Stimulated activated CD4-positive, alpha-beta T cell treated with anti-CD3 and anti-CD28 coated beads, TNF-alpha, amount 100 ng/mL, for 4 hours (primary cell): ENCODE measurements at regions not wholly inside any gene's neighbourhood (a gene's known extent, or its start where the extent isn't known, plus 50 kb on each side); places are given as distances from the start of the nearest gene placed in this dataset.
"Not testable (repeated sequence)": the region's sequence is repeated elsewhere in the genome, so short reads cannot be mapped to it uniquely, and the experiment has no call there.

ENCODE experiments used
- DNase-seq, 3 experiments: peaks; one replicate each; pipeline ENCODE4 v3.0.0-alpha.2; 2020; ENCODE audit warnings: low read depth in 3 of 3

DNA sequence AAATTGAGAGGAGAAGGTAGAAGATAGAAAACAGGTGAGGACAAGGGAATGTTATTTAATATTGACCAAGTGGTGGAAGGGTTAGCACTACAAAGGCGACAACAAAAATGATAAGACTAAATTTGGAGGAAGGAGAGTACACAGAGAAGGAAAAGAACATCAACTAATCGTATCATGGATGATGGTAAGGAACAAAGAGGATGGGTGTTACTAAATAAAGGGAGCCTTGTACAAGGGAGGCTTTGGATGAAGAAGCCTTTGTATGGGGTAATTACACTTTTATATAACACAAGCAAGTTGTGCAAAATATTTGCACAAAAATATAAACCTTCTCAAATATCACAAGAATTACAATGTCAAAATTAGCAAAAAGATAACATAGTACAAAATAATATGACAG, 125.7 kb downstream of the ZNF608 start:
- DNase-seq = no peak

GRCh38 chr5:124619121-124619520, 127.3 kb downstream of the ZNF608 start:
- no peak for DNase-seq

GRCh38 chr5:124617787-124618186, 128.7 kb downstream of the ZNF608 start:
- DNase-seq = no peak

DNA sequence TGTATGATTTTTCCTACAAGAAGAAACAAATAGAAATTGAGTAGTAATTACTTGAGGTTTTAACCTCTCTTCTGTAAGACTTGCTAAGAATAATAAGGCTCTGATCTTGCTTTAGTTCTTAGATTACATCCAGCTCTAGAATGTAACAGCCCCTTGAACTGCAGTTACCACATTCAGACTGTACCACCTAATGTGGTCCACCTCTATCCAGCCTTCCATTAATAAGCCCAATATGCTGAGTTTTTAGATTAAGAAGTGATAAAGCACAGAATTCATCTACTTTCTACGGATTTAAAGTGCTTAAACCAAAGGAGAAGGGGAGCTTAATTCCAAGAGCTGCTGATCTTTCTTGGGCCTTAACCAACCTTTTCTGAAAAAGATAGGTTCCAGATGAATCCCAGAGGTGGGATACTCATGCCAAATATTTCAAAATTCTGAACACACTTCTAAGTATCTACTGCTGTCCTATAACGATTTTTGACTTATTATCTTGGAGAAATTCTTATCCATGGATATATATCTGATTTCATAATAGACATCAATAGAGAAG, 131.5 kb downstream of the ZNF608 start:
- DNase-seq = no peak

DNA sequence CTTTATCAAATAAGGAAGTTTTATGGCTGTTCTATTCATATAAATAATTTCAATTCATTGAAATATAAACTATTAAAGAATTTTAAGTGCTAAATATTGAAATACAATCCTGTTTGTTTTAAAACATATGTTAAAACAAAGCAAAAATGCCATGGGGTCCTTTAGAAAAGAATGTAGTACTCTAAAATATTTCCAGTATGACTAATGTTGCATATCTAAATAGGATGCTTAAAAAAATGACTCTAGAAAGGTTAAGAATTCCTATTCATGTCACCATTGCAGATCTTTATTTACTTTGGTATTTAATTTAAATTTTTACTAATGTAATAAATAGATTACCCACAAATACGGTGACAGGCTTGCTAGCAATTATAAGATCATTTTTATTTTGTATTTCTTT, 132.3 kb downstream of the ZNF608 start:
- DNase-seq = no peak

- no peak for DNase-seq
Observed at GRCh38 chr5:124613273-124613953, 133.0 kb downstream of the ZNF608 start.

DNA sequence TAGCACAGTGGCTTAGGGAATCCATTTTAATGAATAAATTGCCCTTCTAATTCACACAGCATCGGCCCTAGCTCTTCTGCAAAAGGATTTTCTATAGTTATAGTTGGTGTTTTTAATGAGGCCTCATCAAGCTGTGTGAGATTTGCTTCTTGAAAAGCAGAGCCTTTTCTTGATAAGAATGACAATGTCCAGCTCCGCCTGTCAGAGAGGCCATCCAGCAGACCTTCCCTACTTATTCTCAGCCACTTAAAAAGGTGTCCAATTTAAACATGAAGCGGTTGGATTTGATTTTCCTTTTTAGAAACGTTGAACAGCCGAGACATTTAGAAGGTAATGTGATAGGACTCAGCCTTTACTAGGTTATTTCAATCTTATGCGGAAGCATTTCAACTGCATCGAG, 134.4 kb downstream of the ZNF608 start:
- DNase-seq = no peak

GRCh38 chr5:124611262-124611661, 135.2 kb downstream of the ZNF608 start:
- DNase-seq = not testable (repeated sequence)

DNA sequence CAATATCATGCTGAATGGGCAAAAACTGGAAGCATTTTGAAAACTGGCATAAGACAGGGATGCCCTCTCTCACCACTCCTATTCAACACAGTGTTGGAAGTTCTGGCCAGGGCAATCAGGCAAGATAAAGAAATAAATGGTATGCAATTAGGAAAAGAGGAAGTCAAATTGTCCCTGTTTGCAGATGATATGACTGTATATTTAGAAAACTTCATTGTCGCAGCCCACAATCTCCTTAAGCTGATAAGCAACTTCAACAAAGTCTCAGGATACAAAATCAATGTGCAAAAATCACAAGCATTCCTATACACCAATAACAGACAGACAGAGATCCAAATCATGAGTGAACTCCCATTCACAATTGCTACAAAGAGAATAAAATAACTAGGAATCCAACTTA, 136.8 kb downstream of the ZNF608 start:
- DNase-seq = not testable (repeated sequence)

GRCh38 chr5:124606543-124606942, 139.9 kb downstream of the ZNF608 start:
- no peak for DNase-seq

GRCh38 chr5:124606093-124606492, 140.3 kb downstream of the ZNF608 start:
- DNase-seq = no peak

GRCh38 chr5:124605541-124605940, 140.9 kb downstream of the ZNF608 start:
- no peak for DNase-seq

- no peak for DNase-seq
Observed at GRCh38 chr5:124604419-124604818, 142.0 kb downstream of the ZNF608 start.

- DNase-seq = no peak
Observed at GRCh38 chr5:124602925-124603650, 143.4 kb downstream of the ZNF608 start.

- no peak for DNase-seq
Observed at GRCh38 chr5:124599028-124599973, 147.1 kb downstream of the ZNF608 start.

DNA sequence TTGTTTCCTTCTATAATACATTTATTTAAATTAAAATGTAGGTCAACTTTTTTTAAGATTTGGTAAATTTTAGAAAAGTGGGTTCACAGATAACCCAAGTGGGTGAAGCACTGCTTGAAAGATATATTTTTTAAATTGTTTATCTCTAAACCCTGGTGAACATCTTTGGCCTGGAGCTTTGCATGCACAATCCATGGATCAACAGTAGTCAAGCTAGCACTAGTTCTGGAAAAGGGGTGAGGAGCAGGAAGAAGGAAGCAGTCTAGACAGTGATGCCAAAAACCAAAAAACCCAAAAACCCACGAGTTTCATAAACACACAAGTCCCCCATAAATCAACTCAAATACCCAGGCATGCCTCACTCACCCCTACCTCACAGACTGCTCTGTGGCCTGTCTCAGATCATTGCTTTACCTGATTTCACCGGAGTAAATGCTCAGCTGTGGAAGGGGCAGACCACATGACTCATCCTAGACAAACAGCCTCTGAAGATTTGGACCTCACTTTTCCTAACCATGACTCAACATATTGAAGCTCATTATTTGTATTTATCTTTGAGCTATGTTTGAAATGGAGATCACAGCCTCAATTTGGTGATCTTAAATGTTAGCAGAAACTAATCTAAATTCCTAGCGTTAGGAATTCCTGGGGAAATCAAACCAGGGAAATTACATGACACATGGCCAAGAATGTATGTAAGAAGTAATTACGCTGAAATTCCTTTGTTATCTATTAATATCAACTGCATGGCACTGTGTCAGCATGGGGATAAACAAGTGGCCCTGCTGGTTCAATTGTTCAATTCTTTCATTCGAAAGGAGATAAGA, 149.6 kb downstream of the ZNF608 start:
- DNase-seq = no peak

DNA sequence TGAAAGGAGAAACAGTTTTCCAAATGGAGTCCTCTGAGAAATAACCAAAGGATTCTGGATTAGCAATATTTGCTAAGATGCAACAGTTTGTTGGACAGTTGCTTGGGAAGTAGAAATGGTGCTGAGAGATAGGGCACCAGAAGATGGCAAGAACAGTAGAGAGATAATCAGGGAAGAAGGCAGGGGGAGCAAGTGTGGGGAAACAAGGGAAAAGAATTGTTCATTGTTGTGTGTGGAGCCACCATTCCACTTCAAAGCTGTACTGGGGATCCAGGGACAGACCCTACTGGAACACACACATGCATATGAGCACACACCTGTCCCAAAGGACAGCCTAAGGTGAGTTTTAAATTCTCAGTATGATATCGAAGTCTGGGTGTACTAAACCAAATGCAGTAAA, 152.5 kb downstream of the ZNF608 start:
- DNase-seq = no peak

- no peak for DNase-seq
Observed at GRCh38 chr5:124592891-124593290, 153.5 kb downstream of the ZNF608 start.

GRCh38 chr5:124591583-124591982, 154.9 kb downstream of the ZNF608 start:
- DNase-seq = no peak

GRCh38 chr5:124590686-124591085, 155.8 kb downstream of the ZNF608 start:
- DNase-seq = no peak

DNA sequence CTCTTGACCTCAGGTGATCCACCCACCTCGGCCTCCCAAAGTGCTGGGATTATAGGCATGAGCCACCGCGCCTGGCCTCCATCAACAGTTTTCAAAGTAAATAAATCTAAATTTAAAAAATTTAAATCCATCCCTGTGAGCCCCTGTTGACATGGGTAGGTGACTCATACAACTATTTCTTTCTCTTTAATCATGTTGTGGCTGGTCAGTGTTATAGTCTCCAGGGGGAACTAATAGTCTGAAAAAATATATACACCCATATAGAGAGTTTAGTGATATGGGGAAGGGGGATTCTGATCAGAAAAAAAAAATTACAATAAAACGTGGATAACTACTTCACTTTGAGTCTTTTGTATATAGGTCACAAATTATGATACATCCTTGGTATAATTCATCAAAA, 159.2 kb downstream of the ZNF608 start:
- no peak for DNase-seq
